Stimulated activated naive CD8-positive, alpha-beta T cell treated with anti-CD3 and anti-CD28 coated beads, Interleukin-15, Interleukin-2, amounts not matched to agents 100 ng/mL and 50 ng/mL, for 24 hours (primary cell): ENCODE measurements at regions not wholly inside any gene's neighbourhood (a gene's known extent, or its start where the extent isn't known, plus 50 kb on each side); places are given as distances from the start of the nearest gene placed in this dataset.

Experiments used
- H3K27ac Mint-ChIP-seq: one replicate; pipeline ENCODE4 v1.8.0; 2021; ENCODE audit warnings: mild to moderate bottlenecking, mixed read lengths
- H3K27me3 Mint-ChIP-seq: one replicate; pipeline ENCODE4 v1.8.0; 2021; ENCODE audit warnings: mixed read lengths
- H3K36me3 Mint-ChIP-seq: one replicate; pipeline ENCODE4 v1.8.0; 2021; ENCODE audit warnings: low read depth, mixed read lengths
- H3K4me1 Mint-ChIP-seq: one replicate; pipeline ENCODE4 v1.8.0; 2021; ENCODE audit warnings: low read depth, mixed read lengths
- H3K4me3 Mint-ChIP-seq: one replicate; pipeline ENCODE4 v1.8.0; 2021; ENCODE audit warnings: mild to moderate bottlenecking, mixed read lengths
- H3K9me3 Mint-ChIP-seq: one replicate; pipeline ENCODE4 v1.8.0; 2021; ENCODE audit warnings: mixed read lengths

DNA sequence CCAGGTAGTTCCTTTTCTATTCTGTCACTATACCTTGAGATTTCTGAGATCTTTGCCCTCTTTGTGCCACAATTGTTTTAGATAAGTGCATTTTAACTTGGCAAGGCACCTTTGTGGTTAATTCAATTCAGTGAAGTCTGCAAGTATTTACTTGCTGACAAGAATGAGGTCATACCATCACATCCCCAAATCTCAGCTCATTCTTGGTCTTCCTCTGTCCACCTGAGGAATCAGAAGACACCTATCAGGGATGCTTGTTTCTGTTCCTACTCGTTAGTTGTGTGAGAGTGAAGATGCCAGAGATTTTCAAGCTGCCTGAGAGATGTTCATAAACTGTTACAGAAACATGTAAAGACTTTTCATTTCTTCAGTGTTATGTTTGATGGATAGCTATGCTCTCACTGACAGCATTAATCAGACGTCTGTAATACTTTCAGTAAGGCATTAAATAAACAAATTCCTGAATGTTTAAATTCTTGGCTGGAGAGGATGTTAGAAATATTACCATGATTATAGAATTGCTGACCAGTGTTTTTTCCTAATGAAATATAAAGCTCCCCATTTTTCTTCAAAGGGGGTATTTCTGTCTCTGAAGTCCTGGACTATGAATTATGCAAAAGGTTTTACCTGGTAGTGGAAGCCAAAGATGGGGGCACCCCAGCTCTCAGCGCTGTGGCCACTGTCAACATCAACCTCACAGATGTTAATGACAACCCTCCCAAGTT is 135.0 kb upstream of the MTNR1B start:
- H3K9me3 Mint-ChIP-seq, result no peaks in the 10 kb centered on the region
- H3K4me3 Mint-ChIP-seq, result no peak overlapping the region
- no peaks in the 10 kb centered on the region for H3K36me3 Mint-ChIP-seq
- H3K4me1 Mint-ChIP-seq, result no peaks in the 10 kb centered on the region
- peaks cover 4% of the 10 kb centered on the region for H3K27me3 Mint-ChIP-seq
- no peak overlapping the region for H3K27ac Mint-ChIP-seq

DNA sequence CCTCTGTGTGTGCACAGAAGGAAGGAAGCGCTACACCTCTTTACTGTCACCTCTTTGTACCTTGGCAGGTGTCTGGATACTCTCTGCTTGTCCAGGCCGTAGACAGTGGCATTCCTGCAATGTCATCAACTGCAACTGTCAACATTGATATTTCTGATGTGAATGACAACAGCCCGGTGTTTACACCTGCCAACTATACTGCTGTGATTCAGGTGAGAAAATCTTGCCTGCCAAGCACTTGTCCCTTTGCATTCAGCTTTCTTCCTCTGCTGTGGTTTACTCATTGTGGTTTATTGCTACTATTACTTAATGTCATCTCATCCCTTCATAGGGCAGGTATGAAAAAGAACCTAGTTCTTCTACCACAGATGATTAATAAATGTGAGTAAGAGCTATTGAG is 131.9 kb upstream of the MTNR1B start:
- Mint-ChIP-seq H3K36me3 (no peaks in the 10 kb centered on the region), H3K4me3 (no peak overlapping the region), H3K27me3 (no peaks in the 10 kb centered on the region), H3K9me3 (no peaks in the 10 kb centered on the region), H3K27ac (no peak overlapping the region), H3K4me1 (no peaks in the 10 kb centered on the region)

DNA sequence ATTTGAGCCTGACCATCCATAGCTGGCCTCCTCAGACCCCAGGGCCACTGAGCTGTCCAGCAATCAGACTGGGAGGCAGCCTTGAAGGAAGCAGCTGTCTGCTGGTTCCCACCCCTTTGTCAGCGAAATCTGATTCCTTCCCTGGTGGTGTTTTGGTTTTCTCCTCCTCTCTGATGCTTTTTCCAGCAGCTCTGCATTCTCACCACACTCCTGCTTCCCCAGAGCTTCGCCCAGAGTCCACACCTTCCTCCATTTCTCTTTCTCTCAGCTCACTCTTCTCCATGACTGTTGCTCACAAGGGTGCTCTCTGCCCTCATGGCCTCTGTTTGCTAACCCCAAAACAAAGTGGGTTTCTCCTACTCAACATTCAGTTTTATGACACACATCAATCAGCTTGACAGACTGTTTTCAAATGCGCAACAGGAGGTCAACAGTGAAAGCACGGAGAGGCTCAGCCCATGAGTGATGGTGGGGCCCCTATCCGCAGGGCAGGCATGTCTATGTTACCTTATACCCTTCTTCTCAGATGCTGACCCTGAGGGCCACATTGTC is 130.6 kb upstream of the MTNR1B start:
- H3K36me3 Mint-ChIP-seq, result no peaks in the 10 kb centered on the region
- no peak overlapping the region for H3K4me3 Mint-ChIP-seq
- no peaks in the 10 kb centered on the region for H3K4me1 Mint-ChIP-seq
- H3K27ac Mint-ChIP-seq, result no peak overlapping the region
- H3K27me3 Mint-ChIP-seq, result no peaks in the 10 kb centered on the region
- no peaks in the 10 kb centered on the region for H3K9me3 Mint-ChIP-seq

DNA sequence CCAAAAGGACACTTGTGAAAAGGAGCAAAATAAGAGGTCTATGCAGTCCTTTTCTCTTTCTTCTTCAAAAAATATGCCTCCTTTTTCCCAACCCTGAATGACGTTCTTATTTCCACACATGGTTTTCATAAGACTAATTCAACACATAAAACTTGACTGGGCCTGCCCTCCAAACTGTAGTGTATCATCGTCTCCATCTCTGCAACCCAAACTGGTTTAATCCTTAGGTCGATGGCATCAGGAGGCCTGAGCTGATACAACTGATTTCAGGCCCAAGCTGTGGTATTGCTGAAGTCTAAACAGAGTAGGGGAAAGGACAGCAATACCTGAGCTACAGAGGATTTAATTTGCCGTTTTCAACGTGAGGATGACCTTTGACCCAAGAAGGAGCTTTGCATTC is 130.0 kb upstream of the MTNR1B start:
- no peak overlapping the region for H3K27ac Mint-ChIP-seq
- no peaks in the 10 kb centered on the region for H3K9me3 Mint-ChIP-seq
- no peaks in the 10 kb centered on the region for H3K4me1 Mint-ChIP-seq
- no peaks in the 10 kb centered on the region for H3K27me3 Mint-ChIP-seq
- no peak overlapping the region for H3K4me3 Mint-ChIP-seq
- no peaks in the 10 kb centered on the region for H3K36me3 Mint-ChIP-seq

DNA sequence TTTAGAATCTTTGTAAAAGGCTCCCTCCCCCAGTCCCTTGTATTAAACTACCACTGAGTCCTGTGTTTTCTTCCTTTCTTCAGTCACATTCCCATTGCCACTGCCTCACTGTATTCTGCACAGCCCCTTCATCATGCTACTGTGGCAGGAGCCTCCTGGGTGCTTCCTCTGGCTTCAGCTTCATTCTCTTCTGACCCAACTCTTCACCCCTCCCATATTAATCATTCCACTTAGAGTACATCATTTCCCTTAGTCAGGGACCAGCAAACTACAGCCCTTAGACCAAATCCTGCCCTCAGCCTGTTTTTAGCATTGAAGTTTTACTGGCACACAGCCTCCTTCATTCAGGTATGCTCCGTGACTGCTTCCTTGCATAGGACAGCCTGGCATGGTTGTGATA is 127.7 kb upstream of the MTNR1B start:
- Mint-ChIP-seq H3K27me3 (no peaks in the 10 kb centered on the region), H3K4me1 (no peaks in the 10 kb centered on the region), H3K36me3 (no peaks in the 10 kb centered on the region), H3K4me3 (no peak overlapping the region), H3K27ac (no peak overlapping the region), H3K9me3 (no peaks in the 10 kb centered on the region)

DNA sequence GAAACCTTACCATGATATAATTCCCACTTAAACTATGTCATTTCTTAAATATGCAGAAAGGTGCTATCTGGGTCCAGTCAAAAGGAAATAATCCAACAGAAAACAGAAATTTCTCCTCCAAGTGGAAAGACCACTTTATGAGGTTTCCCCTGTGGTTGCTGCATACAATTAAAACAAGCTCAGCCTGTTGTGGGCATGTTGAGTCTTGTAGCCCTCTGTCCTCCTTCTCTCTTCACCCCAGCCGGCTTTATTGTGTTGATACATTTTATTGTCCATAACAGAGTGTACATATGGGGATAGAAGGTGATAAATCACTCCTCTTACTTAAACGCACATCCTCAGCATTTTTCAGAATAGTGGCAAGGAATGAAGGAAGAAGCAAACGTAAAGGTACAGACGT is 126.0 kb upstream of the MTNR1B start:
- Mint-ChIP-seq H3K36me3 (no peaks in the 10 kb centered on the region), H3K4me3 (no peak overlapping the region), H3K4me1 (no peaks in the 10 kb centered on the region), H3K27me3 (no peaks in the 10 kb centered on the region), H3K9me3 (no peaks in the 10 kb centered on the region), H3K27ac (no peak overlapping the region)

DNA sequence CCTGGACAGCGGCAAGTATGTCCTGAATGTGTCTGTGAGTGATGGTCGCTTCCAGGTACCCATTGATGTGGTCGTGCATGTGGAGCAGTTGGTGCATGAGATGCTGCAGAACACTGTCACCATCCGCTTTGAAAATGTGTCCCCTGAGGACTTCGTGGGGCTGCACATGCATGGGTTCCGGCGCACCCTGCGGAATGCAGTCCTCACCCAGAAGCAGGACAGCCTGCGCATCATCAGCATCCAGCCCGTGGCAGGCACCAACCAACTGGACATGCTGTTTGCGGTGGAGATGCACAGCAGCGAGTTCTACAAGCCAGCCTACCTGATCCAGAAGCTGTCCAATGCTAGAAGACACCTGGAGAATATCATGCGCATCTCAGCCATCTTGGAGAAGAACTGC is 125.3 kb upstream of the MTNR1B start:
- Mint-ChIP-seq H3K36me3 (no peaks in the 10 kb centered on the region), H3K27ac (no peak overlapping the region), H3K9me3 (no peaks in the 10 kb centered on the region), H3K4me3 (no peak overlapping the region), H3K27me3 (no peaks in the 10 kb centered on the region), H3K4me1 (no peaks in the 10 kb centered on the region)

DNA sequence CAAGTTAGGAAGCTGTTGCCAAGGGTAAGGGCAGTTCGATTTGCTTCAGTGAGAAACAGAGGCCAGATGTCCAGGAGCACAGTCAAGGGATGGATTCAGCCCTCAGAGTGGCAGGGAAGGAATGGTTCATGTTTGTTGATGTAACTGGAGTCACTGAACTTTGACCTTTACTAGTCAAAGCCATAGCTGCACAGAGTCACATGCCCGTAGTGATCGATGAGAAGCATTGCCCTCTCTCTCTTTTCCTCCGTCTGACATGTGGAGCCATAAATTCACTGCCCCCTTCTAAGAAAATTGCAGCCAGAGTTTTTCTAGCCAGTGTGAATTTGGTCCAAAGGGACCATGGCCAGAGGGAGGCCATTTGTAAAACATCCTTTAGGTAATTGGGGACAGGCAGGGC is 124.1 kb upstream of the MTNR1B start:
- Mint-ChIP-seq H3K36me3 (no peaks in the 10 kb centered on the region), H3K9me3 (no peaks in the 10 kb centered on the region), H3K4me3 (no peak overlapping the region), H3K27me3 (no peaks in the 10 kb centered on the region), H3K4me1 (no peaks in the 10 kb centered on the region), H3K27ac (no peak overlapping the region)

DNA sequence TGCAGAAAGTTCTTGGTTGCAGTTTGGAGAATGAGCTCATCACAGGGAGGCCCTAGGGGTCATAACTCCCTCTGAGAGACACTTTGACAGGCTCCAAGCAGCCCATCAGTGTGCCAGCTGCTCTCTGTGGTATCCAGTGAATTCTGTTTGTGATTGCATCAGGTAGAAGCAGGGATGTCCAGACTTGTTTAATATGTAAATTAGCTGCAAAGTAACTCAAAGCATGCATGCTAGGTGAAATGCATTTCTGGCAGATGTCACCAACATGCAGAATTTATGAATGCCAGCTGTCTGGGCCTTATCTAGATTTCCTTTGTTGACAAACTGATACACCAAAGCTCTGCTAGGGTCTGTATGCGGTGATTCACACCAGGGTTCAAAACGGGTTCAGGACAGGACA is 123.6 kb upstream of the MTNR1B start:
- Mint-ChIP-seq H3K4me3 (no peak overlapping the region), H3K4me1 (no peaks in the 10 kb centered on the region), H3K9me3 (no peaks in the 10 kb centered on the region), H3K36me3 (no peaks in the 10 kb centered on the region), H3K27ac (no peak overlapping the region), H3K27me3 (no peaks in the 10 kb centered on the region)

DNA sequence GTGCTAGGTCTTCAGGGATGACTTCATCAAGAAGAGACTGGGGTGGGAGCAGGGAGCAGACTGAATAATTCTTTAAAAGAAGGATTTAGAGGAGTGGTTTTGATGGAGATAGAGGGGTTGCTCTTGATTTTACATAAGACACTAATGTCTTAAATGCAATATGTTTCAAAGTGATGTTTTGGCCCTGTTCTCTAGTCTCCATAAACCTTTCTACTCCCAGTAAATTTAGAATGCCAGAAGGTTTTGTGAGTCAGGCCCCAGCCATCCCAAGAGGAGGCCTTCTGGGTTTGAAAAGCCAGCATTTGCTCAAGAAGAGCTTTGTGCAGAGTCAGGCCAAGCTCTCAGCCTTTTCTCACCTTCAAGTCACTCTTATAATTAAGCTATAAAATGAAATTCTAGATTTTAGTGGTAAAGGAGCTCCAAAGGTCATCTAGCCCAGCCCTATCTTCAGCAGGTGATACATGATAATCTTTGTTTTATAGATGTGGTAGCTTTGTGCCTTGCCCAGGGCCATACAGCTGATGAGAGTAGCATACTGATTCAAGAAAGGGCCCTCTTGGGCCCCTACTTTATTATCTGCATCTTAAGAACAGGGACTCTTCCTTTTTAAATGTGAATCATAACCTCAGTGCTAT is 122.8 kb upstream of the MTNR1B start:
- no peaks in the 10 kb centered on the region for H3K36me3 Mint-ChIP-seq

DNA sequence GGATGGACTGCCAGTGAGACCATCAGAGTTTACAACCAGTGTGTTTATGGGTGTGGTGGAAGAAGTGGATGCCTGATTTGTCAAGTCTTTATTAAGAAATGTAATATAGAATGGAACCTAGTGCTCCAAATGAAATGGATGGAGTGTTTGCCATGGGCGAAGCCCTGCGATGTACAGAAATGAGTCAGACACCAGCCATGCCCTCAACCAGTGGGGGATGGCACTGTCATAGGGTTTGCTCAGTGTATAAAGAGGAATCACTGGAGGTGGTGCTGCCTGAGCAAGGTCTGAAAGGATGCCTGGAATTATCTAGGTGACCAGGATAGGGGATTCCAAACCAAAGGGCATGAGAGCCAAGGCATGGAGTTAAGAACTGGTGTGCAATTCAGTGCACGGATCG is 120.9 kb upstream of the MTNR1B start:
- Mint-ChIP-seq H3K36me3 (no peaks in the 10 kb centered on the region), H3K4me3 (no peak overlapping the region), H3K27ac (no peak overlapping the region), H3K27me3 (no peaks in the 10 kb centered on the region), H3K4me1 (no peaks in the 10 kb centered on the region), H3K9me3 (no peaks in the 10 kb centered on the region)

More for the DNA sequence above, 122.8 kb upstream of the MTNR1B start:
- Mint-ChIP-seq H3K9me3 (no peaks in the 10 kb centered on the region), H3K27ac (no peak overlapping the region), H3K4me1 (no peaks in the 10 kb centered on the region), H3K27me3 (no peaks in the 10 kb centered on the region), H3K4me3 (no peak overlapping the region)

DNA sequence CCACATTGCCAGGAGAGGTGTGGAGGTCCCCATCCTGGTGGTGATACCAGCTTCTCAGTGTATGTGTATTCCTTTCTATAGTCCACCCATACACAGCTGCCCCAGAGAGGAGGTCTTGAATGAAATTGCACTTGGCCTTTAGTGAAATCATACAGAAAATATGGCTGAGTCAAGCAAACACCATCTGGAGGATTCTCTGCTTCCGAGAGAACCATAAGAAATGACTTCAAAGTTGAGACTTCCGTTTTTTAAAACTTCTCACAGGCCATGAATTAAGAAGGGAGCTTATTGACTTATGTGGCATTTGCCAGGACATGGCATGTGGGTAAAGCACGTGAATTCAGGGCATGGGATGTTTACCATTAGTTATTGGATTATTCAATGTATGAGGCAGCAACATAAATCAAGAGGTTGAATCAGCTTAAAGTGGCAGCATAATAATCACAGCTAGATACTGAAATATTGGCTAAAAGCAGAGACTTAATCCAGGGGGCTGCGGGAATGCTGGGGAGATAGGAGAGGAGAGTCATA is 119.1 kb upstream of the MTNR1B start:
- Mint-ChIP-seq H3K4me3 (no peak overlapping the region), H3K4me1 (no peaks in the 10 kb centered on the region), H3K36me3 (no peaks in the 10 kb centered on the region), H3K9me3 (no peaks in the 10 kb centered on the region), H3K27me3 (no peaks in the 10 kb centered on the region), H3K27ac (no peak overlapping the region)

DNA sequence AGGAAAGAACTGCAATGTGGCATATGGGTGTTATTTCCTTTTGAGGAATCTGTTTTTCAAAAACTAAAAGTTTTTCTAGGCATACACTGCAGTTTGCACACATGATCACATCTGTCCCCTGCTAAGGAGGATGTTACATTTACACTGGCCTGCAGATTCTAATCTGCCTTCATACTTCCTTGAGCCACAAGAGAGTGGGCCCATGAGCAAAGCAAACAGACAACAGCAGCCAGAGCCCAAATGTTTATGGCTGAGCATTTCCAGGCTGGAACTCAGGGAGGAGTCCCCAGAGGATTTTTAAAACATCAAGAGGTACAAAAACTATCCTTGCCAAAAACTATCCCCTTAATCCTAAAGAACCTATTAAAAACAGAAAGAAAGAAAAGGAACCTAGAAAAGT is 117.2 kb upstream of the MTNR1B start:
- H3K27ac Mint-ChIP-seq, result no peak overlapping the region
- no peaks in the 10 kb centered on the region for H3K9me3 Mint-ChIP-seq
- H3K4me3 Mint-ChIP-seq, result no peak overlapping the region
- H3K4me1 Mint-ChIP-seq, result no peaks in the 10 kb centered on the region
- no peaks in the 10 kb centered on the region for H3K36me3 Mint-ChIP-seq
- no peaks in the 10 kb centered on the region for H3K27me3 Mint-ChIP-seq

DNA sequence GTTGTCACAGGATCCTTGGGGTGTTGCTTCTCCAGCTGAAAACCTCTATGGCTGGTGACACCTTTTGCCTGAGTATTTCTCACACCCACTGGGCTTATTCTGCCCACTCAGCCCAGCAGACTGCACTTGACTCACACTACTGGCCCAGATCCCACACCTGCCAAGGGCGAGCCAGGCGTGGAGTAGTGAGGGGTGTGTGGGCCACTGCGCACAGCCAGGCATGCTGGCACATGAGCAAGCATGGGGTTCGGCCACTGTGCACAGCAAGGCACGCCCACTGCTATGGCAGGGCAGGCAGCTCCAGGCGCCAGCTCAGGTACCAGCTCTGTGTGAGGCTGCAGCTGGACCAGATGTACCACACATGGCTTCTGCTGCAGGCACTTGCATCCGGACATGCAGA is 116.5 kb upstream of the MTNR1B start:
- no peak overlapping the region for H3K4me3 Mint-ChIP-seq
- H3K27ac Mint-ChIP-seq, result no peak overlapping the region
- no peaks in the 10 kb centered on the region for H3K9me3 Mint-ChIP-seq
- H3K36me3 Mint-ChIP-seq, result no peaks in the 10 kb centered on the region
- no peaks in the 10 kb centered on the region for H3K4me1 Mint-ChIP-seq
- no peaks in the 10 kb centered on the region for H3K27me3 Mint-ChIP-seq

DNA sequence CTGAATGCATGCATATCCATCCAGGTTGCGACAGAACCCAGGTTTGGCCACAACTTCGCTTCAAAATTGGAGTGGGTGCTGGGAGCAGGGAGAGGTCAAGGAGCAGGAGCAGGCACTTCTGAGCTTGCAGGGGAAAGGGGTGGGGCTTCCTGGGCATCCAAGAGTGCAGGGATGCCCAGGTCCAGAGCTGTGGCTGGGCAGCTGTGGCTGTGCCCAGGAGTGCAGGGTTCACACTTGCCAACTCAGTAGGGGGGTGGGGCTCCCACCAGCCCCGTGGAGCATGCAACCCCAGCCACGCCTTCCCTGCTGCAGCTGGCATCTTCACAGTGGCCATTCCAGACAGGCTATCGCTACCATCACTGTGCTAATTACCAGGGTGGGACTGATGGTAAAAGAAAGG is 115.3 kb upstream of the MTNR1B start:
- no peak overlapping the region for H3K27ac Mint-ChIP-seq
- no peaks in the 10 kb centered on the region for H3K4me1 Mint-ChIP-seq
- H3K4me3 Mint-ChIP-seq, result no peak overlapping the region
- H3K27me3 Mint-ChIP-seq, result no peaks in the 10 kb centered on the region
- no peaks in the 10 kb centered on the region for H3K9me3 Mint-ChIP-seq
- H3K36me3 Mint-ChIP-seq, result no peaks in the 10 kb centered on the region

DNA sequence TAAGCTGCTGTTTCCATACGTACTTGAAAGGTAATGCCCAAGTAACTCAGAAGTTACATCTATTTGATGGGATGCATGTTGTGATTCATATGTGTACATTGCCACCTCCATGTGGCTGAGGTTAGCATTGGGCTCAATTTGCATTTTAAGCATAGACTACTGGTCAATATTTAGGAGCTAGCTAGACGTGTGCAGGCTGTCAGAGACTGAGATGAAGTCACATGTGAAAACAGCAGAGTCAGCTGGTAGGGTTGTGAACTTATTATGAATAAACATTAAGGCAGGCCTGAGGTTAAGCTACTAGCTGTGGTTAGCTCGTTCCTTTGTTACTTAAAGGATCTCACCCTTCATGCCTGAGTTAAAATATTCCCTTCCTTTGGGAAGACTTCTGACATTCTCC is 114.5 kb upstream of the MTNR1B start:
- H3K27me3 Mint-ChIP-seq, result no peaks in the 10 kb centered on the region
- no peak overlapping the region for H3K4me3 Mint-ChIP-seq
- H3K4me1 Mint-ChIP-seq, result no peaks in the 10 kb centered on the region
- no peak overlapping the region for H3K27ac Mint-ChIP-seq
- no peaks in the 10 kb centered on the region for H3K36me3 Mint-ChIP-seq
- H3K9me3 Mint-ChIP-seq, result no peaks in the 10 kb centered on the region
